ENCODE measurements at regions not wholly inside any gene's neighbourhood (a gene's known extent, or its start where the extent isn't known, plus 50 kb on each side); places are given as distances from the start of the nearest gene placed in this dataset.

DNA sequence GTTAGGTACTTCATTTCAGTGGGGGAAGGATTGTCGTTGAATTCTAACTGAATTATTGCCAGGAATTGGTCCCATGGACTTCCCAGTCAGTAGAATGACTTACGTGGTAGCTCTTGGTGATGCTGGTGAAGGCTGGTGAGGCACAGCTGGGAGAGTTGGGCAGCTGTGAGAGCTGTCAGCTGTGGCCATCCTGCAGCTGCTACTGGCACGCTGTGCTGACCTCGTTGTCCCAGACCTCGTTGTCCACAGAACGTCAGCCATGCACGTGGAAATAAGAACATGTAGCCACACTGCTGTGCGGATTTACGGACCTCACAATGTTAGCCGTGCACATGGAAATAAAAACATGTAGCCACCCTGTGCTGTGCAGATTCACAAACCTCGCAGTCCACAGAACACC is 102.3 kb downstream of the NPIPB11 start:
- no peak overlapping the region for H3K27ac ChIP-seq (ENCODE audit: extremely low read length, insufficient read depth, low read length)
- H3K27me3 ChIP-seq (ENCODE audit: control insufficient read depth in 1 of 2, insufficient read depth in 2 of 2, low read length in 2 of 2), result no peaks in the 10 kb centered on the region
- 49% methylated on average over 11 of the region's 11 CpGs for WGBS (ENCODE audit: low lambda C conversion rate)
- TF ChIP-seq ZNF468 (CRISPR knock-in tag; IDR thresholded peaks at IDR 0.05) (no peak), MTF2 (CRISPR knock-in tag; IDR thresholded peaks at IDR 0.05; ENCODE audit: borderline replicate concordance) (no peak), ZNF3 (CRISPR knock-in tag; IDR thresholded peaks at IDR 0.05) (no peak), PAF1 (CRISPR knock-in tag; IDR thresholded peaks at IDR 0.05) (no peak), ZEB1 (IDR thresholded peaks at IDR 0.05; ENCODE audit: insufficient replicate concordance, low read depth) (no peak), ONECUT2 (CRISPR knock-in tag; IDR thresholded peaks at IDR 0.05) (no peak), ZNF558 (CRISPR knock-in tag; IDR thresholded peaks at IDR 0.05; ENCODE audit: borderline replicate concordance) (no peak), SNRNP70 (IDR thresholded peaks at IDR 0.05; ENCODE audit: low read depth, low read length) (no peak), TAF15 (IDR thresholded peaks at IDR 0.05; ENCODE audit: low read depth, low read length, poor library complexity, severe bottlenecking) (no peak)
- TF ChIP-seq, protein P1, sequence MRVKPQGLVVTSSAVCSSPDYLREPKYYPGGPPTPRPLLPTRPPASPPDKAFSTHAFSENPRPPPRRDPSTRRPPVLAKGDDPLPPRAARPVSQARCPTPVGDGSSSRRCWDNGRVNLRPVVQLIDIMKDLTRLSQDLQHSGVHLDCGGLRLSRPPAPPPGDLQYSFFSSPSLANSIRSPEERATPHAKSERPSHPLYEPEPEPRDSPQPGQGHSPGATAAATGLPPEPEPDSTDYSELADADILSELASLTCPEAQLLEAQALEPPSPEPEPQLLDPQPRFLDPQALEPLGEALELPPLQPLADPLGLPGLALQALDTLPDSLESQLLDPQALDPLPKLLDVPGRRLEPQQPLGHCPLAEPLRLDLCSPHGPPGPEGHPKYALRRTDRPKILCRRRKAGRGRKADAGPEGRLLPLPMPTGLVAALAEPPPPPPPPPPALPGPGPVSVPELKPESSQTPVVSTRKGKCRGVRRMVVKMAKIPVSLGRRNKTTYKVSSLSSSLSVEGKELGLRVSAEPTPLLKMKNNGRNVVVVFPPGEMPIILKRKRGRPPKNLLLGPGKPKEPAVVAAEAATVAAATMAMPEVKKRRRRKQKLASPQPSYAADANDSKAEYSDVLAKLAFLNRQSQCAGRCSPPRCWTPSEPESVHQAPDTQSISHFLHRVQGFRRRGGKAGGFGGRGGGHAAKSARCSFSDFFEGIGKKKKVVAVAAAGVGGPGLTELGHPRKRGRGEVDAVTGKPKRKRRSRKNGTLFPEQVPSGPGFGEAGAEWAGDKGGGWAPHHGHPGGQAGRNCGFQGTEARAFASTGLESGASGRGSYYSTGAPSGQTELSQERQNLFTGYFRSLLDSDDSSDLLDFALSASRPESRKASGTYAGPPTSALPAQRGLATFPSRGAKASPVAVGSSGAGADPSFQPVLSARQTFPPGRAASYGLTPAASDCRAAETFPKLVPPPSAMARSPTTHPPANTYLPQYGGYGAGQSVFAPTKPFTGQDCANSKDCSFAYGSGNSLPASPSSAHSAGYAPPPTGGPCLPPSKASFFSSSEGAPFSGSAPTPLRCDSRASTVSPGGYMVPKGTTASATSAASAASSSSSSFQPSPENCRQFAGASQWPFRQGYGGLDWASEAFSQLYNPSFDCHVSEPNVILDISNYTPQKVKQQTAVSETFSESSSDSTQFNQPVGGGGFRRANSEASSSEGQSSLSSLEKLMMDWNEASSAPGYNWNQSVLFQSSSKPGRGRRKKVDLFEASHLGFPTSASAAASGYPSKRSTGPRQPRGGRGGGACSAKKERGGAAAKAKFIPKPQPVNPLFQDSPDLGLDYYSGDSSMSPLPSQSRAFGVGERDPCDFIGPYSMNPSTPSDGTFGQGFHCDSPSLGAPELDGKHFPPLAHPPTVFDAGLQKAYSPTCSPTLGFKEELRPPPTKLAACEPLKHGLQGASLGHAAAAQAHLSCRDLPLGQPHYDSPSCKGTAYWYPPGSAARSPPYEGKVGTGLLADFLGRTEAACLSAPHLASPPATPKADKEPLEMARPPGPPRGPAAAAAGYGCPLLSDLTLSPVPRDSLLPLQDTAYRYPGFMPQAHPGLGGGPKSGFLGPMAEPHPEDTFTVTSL (CRISPR knock-in tag; IDR thresholded peaks at IDR 0.05; ENCODE audit: borderline replicate concordance), result no peak
- DNase-seq (ENCODE audit: low spot score), result no peak
- no peak overlapping the region for H2AFZ ChIP-seq (ENCODE audit: low read length)
- peaks cover 68% of the 10 kb centered on the region for H3K4me1 ChIP-seq (ENCODE audit: insufficient read depth, low read length)
- H3K36me3 ChIP-seq (replicated peaks in 1 of 2; ENCODE audit: control insufficient read depth in 1 of 2, insufficient read depth in 2 of 2, low read length in 2 of 2), result no peaks in the 10 kb centered on the region
- H3K4me3 ChIP-seq (replicated peaks in 1 of 3; ENCODE audit: insufficient read depth in 1 of 3, low read depth in 2 of 3, low read length in 3 of 3), result no peak overlapping the region
- ChIA-PET CTCF (ENCODE audit: low intra/inter-chr PET ratio, low total read pairs) (no interaction called here), POLR2A (no interaction called here)
- no peaks in the 10 kb centered on the region for H4K20me1 ChIP-seq (ENCODE audit: insufficient read depth, low read length)
- H3K79me2 ChIP-seq (ENCODE audit: insufficient read depth, low read length), result no peaks in the 10 kb centered on the region
- no peaks in the 10 kb centered on the region for H3K9me3 ChIP-seq (ENCODE audit: low read length)
- no TSS peak for BruUV-seq (replicated peaks)
- no peak overlapping the region for H3K9ac ChIP-seq (ENCODE audit: insufficient read depth, low read depth, low read length)
- no peak overlapping the region for H3K4me2 ChIP-seq (ENCODE audit: low read depth, low read length)
- FAIRE-seq, result no peak
- in situ Hi-C loops (cut with HindIII; ENCODE audit: extremely low pct_ligation_motif_present, low pct_unique_long_range_greater_than_20kb), result no loop called here
- intact Hi-C loops (cut with micrococcal nuclease; ENCODE audit: unreplicated experiment), result no loop called here
- no peak for ATAC-seq

Data from HepG2 (cell line).